ENCODE measurements at regions not wholly inside any gene's neighbourhood (a gene's known extent, or its start where the extent isn't known, plus 50 kb on each side); places are given as distances from the start of the nearest gene placed in this dataset.
"Not testable (repeated sequence)": the region's sequence is repeated elsewhere in the genome, so short reads cannot be mapped to it uniquely, and the experiment has no call there.

DNA sequence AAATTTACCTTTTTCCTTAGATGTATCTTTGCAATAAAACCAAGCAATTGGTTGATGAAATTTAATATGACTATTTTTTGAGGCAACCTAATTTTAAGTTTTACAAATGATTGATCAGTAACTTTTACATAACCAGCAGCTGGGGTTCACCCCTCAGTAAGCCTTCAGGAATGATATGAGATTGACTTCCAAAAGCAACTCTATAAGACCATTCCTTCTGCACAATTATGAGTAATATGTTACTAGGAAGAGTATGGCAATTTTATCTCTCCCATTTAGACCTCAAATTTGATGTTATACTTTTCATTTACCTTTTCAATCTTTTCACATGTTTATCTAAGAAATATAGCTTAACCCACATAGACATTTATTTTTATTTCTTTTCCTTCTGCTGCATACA lies 1546.3 kb downstream of the HACE1 start:
- Histone ChIP-seq H3K79me2 (ENCODE audit: insufficient read depth) (no peaks in the 10 kb centered on the region), H3K4me1 (ENCODE audit: control insufficient read depth in 1 of 2, insufficient read depth in 2 of 2, low read depth in 1 of 2, low read length in 1 of 2) (no peaks in the 10 kb centered on the region), H3K27me3 (ENCODE audit: insufficient read depth) (no peaks in the 10 kb centered on the region), H3K27ac (ENCODE audit: low read depth in 2 of 2, low read length in 1 of 2) (no peak overlapping the region), H3K9me2 (no peaks in the 10 kb centered on the region), H3K4me3 (ENCODE audit: low read depth in 2 of 2, low read length in 1 of 2) (no peak overlapping the region), H3F3A (replicated peaks; ENCODE audit: insufficient read depth) (no peaks in the 10 kb centered on the region), H3K9me3 (no peaks in the 10 kb centered on the region), H2AFZ (ENCODE audit: low read depth) (no peak overlapping the region), H4K20me1 (ENCODE audit: insufficient read depth) (no peaks in the 10 kb centered on the region), H3K4me2 (no peak overlapping the region), H3K36me3 (replicated peaks in 1 of 2; ENCODE audit: control insufficient read depth in 1 of 2, insufficient read depth in 2 of 2, low read length in 1 of 2) (no peaks in the 10 kb centered on the region), H3K9ac (no peak overlapping the region)
- TF ChIP-seq NRF1 (IDR thresholded peaks at IDR 0.05; ENCODE audit: low read depth, low read length), result no peak
- DNase-seq, result no peak
- ChIA-PET CTCF (no interaction called here), POLR2A (no interaction called here)

DNA sequence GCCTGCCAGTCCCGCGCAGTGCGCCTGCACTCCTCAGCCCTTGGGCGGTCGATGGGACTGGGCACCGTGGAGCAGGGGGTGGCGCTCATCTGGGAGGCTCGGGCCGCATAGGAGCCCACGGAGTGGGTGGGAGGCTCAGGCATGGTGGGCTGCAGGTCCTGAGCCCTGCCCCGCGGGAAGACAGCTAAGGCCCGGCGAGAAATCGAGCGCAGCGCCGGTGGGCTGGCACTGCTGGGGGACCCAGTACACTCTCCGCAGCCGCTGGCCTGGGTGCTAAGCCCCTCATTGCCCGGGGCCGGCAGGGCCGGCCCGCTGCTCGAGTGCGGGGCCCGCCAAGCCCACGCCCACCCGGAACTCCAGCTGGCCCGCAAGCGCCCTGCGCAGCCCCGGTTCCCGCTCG lies 1565.3 kb downstream of the HACE1 start:
- H3K36me3 ChIP-seq (replicated peaks in 1 of 2; ENCODE audit: control insufficient read depth in 1 of 2, insufficient read depth in 2 of 2, low read length in 1 of 2); DNase-seq; H3K27ac ChIP-seq (ENCODE audit: low read depth in 2 of 2, low read length in 1 of 2); H3K9me2 ChIP-seq; H3K9ac ChIP-seq; H3K9me3 ChIP-seq; H2AFZ ChIP-seq (ENCODE audit: low read depth); CTCF ChIA-PET; H3F3A ChIP-seq (replicated peaks; ENCODE audit: insufficient read depth); POLR2A ChIA-PET; H3K4me1 ChIP-seq (ENCODE audit: control insufficient read depth in 1 of 2, insufficient read depth in 2 of 2, low read depth in 1 of 2, low read length in 1 of 2); H3K27me3 ChIP-seq (ENCODE audit: insufficient read depth); H3K79me2 ChIP-seq (ENCODE audit: insufficient read depth); H4K20me1 ChIP-seq (ENCODE audit: insufficient read depth); H3K4me2 ChIP-seq; H3K4me3 ChIP-seq (ENCODE audit: low read depth in 2 of 2, low read length in 1 of 2): not testable (repeated sequence)
- 94% methylated on average over 24 of the region's 35 CpGs for WGBS (ENCODE audit: low lambda C conversion rate)

DNA sequence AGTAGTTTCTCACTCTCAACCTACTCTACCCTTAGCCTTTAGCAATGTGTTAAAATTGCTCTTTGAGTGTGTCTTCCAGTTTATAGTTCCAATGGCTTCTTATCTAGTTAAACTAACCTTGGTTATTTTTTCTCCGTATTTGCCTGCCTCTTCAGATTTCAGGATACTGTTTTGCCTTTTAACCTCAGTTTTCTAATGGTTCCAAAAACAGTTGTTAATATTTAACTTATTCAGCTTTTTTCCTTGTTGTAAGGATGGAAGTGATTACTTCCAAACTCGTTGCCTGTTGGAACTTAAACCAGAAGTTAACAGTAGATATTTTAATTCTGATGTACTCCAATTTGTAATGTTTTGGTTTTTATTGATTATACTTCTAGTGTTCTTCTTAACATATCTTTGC lies 1574.9 kb downstream of the HACE1 start:
- no peaks in the 10 kb centered on the region for H3K27me3 ChIP-seq (ENCODE audit: insufficient read depth)
- no peak overlapping the region for H3K4me2 ChIP-seq
- no peaks in the 10 kb centered on the region; the same call in 1 of the 2 replicates for H3K9me3 ChIP-seq
- H3K9ac ChIP-seq, result no peak overlapping the region
- H3K79me2 ChIP-seq (ENCODE audit: insufficient read depth), result no peaks in the 10 kb centered on the region
- H3F3A ChIP-seq (replicated peaks; ENCODE audit: insufficient read depth), result no peaks in the 10 kb centered on the region
- no peaks in the 10 kb centered on the region for H3K36me3 ChIP-seq (replicated peaks in 1 of 2; ENCODE audit: control insufficient read depth in 1 of 2, insufficient read depth in 2 of 2, low read length in 1 of 2)
- no peak for TF ChIP-seq MEF2A (IDR thresholded peaks at IDR 0.05; ENCODE audit: borderline replicate concordance, low read depth)
- no peak for TF ChIP-seq FOSL2 (IDR thresholded peaks at IDR 0.05; ENCODE audit: borderline replicate concordance, low read depth)
- TF ChIP-seq GATA2 (CRISPR knock-in tag; IDR thresholded peaks at IDR 0.05), result no peak
- TF ChIP-seq, protein P1, sequence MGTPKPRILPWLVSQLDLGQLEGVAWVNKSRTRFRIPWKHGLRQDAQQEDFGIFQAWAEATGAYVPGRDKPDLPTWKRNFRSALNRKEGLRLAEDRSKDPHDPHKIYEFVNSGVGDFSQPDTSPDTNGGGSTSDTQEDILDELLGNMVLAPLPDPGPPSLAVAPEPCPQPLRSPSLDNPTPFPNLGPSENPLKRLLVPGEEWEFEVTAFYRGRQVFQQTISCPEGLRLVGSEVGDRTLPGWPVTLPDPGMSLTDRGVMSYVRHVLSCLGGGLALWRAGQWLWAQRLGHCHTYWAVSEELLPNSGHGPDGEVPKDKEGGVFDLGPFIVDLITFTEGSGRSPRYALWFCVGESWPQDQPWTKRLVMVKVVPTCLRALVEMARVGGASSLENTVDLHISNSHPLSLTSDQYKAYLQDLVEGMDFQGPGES (IDR thresholded peaks at IDR 0.05; ENCODE audit: low read depth, low read length), result no peak
- TF ChIP-seq NRF1 (IDR thresholded peaks at IDR 0.05; ENCODE audit: low read depth, low read length), result no peak
- no peak for TF ChIP-seq POLR2AphosphoS5 (IDR thresholded peaks at IDR 0.05; ENCODE audit: low read depth, low read length)
- TF ChIP-seq, protein P2, sequence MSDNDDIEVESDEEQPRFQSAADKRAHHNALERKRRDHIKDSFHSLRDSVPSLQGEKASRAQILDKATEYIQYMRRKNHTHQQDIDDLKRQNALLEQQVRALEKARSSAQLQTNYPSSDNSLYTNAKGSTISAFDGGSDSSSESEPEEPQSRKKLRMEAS (IDR thresholded peaks at IDR 0.05; ENCODE audit: low read depth), result no peak
- TF ChIP-seq EZH2phosphoT487 (IDR thresholded peaks at IDR 0.05; ENCODE audit: borderline replicate concordance, low read depth), result no peak
- H3K4me3 ChIP-seq (ENCODE audit: low read depth in 2 of 2, low read length in 1 of 2), result no peak overlapping the region
- ChIA-PET POLR2A (no interaction called here), CTCF (no interaction called here)
- no peak for DNase-seq
- no peaks in the 10 kb centered on the region for H4K20me1 ChIP-seq (ENCODE audit: insufficient read depth)
- H3K4me1 ChIP-seq (ENCODE audit: control insufficient read depth in 1 of 2, insufficient read depth in 2 of 2, low read depth in 1 of 2, low read length in 1 of 2), result no peaks in the 10 kb centered on the region
- H3K27ac ChIP-seq (ENCODE audit: low read depth in 2 of 2, low read length in 1 of 2), result no peak overlapping the region
- H3K9me2 ChIP-seq, result no peaks in the 10 kb centered on the region
- no peak overlapping the region for H2AFZ ChIP-seq (ENCODE audit: low read depth)
- 29% methylated on average over 2 of the region's 2 CpGs for WGBS (ENCODE audit: low lambda C conversion rate)
